ENCODE measurements at regions not wholly inside any gene's neighbourhood (a gene's known extent, or its start where the extent isn't known, plus 50 kb on each side); places are given as distances from the start of the nearest gene placed in this dataset.

GRCh38 chr5:30626557-30626956, 566.9 kb upstream of the CDH6 start:
- no peaks in the 10 kb centered on the region for H3K9me3 ChIP-seq (replicated peaks)
- no peaks in the 10 kb centered on the region for H3K4me1 ChIP-seq (replicated peaks)
- H3K4me3 ChIP-seq: no peak overlapping the region
- no peaks in the 10 kb centered on the region for H3K36me3 ChIP-seq
- DNase-seq (ENCODE audit: low read depth in 1 of 2, low spot score in 2 of 2): no peak
- no peak overlapping the region for H3K27ac ChIP-seq
- H3K27me3 ChIP-seq (replicated peaks): no peaks in the 10 kb centered on the region

GRCh38 chr5:30620481-30621085, 572.9 kb upstream of the CDH6 start:
- no peaks in the 10 kb centered on the region for H3K4me1 ChIP-seq (replicated peaks)
- no peaks in the 10 kb centered on the region for H3K36me3 ChIP-seq
- no peaks in the 10 kb centered on the region for H3K9me3 ChIP-seq (replicated peaks)
- H3K27ac ChIP-seq: no peak overlapping the region
- DNase-seq (ENCODE audit: low read depth in 1 of 2, low spot score in 2 of 2): no peak
- no peaks in the 10 kb centered on the region for H3K27me3 ChIP-seq (replicated peaks)
- H3K4me3 ChIP-seq: no peak overlapping the region

DNA sequence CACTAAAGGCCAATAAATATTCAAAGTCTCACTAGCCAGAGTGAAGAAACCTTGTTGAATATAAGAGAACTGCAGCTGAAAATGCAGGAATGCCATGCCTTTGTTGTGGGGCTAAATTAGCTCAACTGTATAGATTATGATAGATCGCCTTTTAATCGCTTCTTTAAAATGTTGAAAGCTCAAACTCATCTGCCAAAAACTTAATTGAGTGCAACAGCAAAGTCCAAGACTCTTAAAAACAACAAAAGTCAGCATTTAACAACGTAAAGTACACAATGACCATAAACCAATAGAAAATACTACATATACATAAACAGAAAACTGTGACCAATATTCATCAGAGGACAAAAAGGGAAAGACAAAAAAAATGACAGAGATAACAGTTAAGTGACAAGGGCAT, 585.0 kb upstream of the CDH6 start:
- no peaks in the 10 kb centered on the region for H3K4me1 ChIP-seq (replicated peaks)
- H3K27me3 ChIP-seq (replicated peaks): no peaks in the 10 kb centered on the region
- no peak overlapping the region for H3K4me3 ChIP-seq
- no peak overlapping the region for H3K27ac ChIP-seq
- DNase-seq (ENCODE audit: low read depth in 1 of 2, low spot score in 2 of 2): no peak
- H3K9me3 ChIP-seq (replicated peaks): no peaks in the 10 kb centered on the region
- H3K36me3 ChIP-seq: no peaks in the 10 kb centered on the region

- no peak for DNase-seq (ENCODE audit: low read depth in 1 of 2, low spot score in 2 of 2)
- H3K4me3 ChIP-seq: no peak overlapping the region
- no peaks in the 10 kb centered on the region for H3K4me1 ChIP-seq (replicated peaks)
- no peak overlapping the region for H3K27ac ChIP-seq
- no peaks in the 10 kb centered on the region for H3K36me3 ChIP-seq
- H3K27me3 ChIP-seq (replicated peaks): no peaks in the 10 kb centered on the region
- H3K9me3 ChIP-seq (replicated peaks): no peaks in the 10 kb centered on the region
Measured at GRCh38 chr5:30607301-30607894, 586.1 kb upstream of the CDH6 start.

- Histone ChIP-seq H3K4me1 (replicated peaks) (no peaks in the 10 kb centered on the region), H3K4me3 (no peak overlapping the region)
Measured at GRCh38 chr5:30605693-30606268, 587.7 kb upstream of the CDH6 start.

GRCh38 chr5:30604648-30605262, 588.7 kb upstream of the CDH6 start:
- Histone ChIP-seq H3K27me3 (replicated peaks) (no peaks in the 10 kb centered on the region), H3K9me3 (replicated peaks) (no peaks in the 10 kb centered on the region), H3K4me3 (no peak overlapping the region), H3K27ac (no peak overlapping the region), H3K4me1 (replicated peaks) (no peaks in the 10 kb centered on the region), H3K36me3 (no peaks in the 10 kb centered on the region)
- DNase-seq (ENCODE audit: low read depth in 1 of 2, low spot score in 2 of 2): no peak

More at GRCh38 chr5:30605693-30606268, 587.7 kb upstream of the CDH6 start:
- Histone ChIP-seq H3K36me3 (no peaks in the 10 kb centered on the region), H3K27ac (no peak overlapping the region), H3K9me3 (replicated peaks) (no peaks in the 10 kb centered on the region), H3K27me3 (replicated peaks) (no peaks in the 10 kb centered on the region)
- no peak for DNase-seq (ENCODE audit: low read depth in 1 of 2, low spot score in 2 of 2)

DNA sequence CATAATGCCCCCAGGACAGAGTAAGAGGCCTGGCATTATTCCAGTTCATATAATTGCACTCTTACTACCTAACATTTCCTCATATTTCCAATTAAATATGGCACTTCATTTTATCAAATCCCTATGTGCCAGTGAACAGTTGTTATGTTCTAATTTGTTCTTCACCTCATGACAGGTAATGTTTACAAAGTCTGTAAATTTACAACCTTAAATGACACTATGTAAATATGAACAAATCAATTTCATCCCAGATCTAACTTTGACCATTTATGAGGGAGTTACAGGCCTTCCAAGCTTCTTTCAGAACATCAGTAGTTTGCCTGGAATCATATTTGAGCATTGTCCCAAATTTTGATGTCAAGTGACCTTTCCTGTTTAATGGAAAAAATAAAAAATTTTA, 592.6 kb upstream of the CDH6 start:
- Histone ChIP-seq H3K4me1 (replicated peaks) (no peaks in the 10 kb centered on the region), H3K27ac (no peak overlapping the region), H3K4me3 (no peak overlapping the region), H3K27me3 (replicated peaks) (no peaks in the 10 kb centered on the region), H3K36me3 (no peaks in the 10 kb centered on the region), H3K9me3 (replicated peaks) (no peaks in the 10 kb centered on the region)
- no peak for DNase-seq (ENCODE audit: low read depth in 1 of 2, low spot score in 2 of 2)

DNA sequence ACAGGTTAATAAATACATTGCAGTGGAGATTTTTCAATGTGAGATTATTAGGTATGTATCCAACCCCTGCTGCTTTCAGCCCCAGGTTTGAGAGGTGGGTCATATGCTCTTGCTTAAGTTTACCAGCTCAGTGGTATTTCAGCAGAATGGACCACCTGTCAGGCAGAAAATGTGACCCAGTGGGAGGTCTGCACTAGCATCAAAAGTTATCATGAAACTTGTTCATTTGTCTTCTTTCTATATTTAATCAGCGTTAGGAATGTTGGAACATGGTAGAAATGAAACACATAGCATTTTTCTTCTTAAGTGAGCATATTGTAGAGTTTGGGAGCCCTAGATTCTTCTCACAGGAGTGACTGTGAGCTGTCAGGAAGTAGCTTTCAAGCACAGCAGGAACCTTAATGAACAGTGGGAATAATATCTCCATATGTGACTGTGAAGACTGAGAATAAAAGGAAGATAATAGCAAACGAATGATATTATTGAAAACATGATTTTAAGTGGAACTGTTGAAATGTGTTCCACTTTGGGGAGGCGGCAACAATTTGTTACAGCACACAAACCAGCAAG, 596.9 kb upstream of the CDH6 start:
- no peak for DNase-seq (ENCODE audit: low read depth in 1 of 2, low spot score in 2 of 2)
- Histone ChIP-seq H3K36me3 (no peaks in the 10 kb centered on the region), H3K27ac (no peak overlapping the region), H3K4me1 (replicated peaks) (no peaks in the 10 kb centered on the region), H3K27me3 (replicated peaks) (no peaks in the 10 kb centered on the region), H3K9me3 (replicated peaks) (no peaks in the 10 kb centered on the region), H3K4me3 (no peak overlapping the region)

DNA sequence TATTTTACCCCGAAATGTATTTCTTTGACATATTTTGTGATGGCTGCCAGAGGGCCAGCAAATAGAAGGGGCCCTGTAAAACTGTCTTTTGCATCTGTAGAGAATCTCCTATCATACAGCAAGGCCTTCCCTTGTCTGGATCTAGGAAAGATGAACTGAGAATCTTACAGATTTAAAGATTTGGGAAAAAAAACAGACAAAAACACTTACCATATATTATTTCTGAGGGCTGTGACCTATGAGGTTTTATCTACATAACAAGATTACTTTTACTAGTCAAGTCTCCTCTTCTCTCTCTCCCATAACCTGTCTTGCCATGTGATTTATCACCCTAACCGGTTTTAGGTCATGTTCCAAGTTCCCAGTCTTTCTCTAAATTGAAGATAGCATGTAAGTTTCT, 599.2 kb upstream of the CDH6 start:
- Histone ChIP-seq H3K27me3 (replicated peaks) (no peaks in the 10 kb centered on the region), H3K4me3 (no peak overlapping the region), H3K4me1 (replicated peaks) (no peaks in the 10 kb centered on the region), H3K27ac (no peak overlapping the region), H3K36me3 (no peaks in the 10 kb centered on the region), H3K9me3 (replicated peaks) (no peaks in the 10 kb centered on the region)
- no peak for DNase-seq (ENCODE audit: low read depth in 1 of 2, low spot score in 2 of 2)

DNA sequence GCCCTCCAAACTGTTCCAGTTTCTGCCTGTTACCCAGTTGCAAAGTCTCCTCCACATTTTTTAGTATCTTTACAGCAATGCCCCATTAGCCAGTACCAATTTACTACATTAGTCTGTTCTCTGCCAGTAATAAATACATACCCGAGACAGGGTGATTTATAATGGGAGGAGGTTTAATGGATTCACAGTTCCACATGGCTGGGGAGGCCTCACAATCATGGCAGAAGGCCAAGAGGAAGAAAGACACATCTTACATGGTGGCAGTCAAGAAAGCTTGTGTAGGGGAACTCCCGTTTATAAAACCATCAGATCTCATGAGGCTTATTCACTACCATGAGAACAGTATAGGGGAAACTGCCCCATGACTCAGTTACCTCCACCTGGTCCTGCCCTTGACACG, 600.7 kb upstream of the CDH6 start:
- Histone ChIP-seq H3K27ac (no peak overlapping the region), H3K9me3 (replicated peaks) (no peaks in the 10 kb centered on the region), H3K4me1 (replicated peaks) (no peaks in the 10 kb centered on the region), H3K36me3 (no peaks in the 10 kb centered on the region), H3K27me3 (replicated peaks) (no peaks in the 10 kb centered on the region), H3K4me3 (no peak overlapping the region)
- DNase-seq (ENCODE audit: low read depth in 1 of 2, low spot score in 2 of 2): no peak

DNA sequence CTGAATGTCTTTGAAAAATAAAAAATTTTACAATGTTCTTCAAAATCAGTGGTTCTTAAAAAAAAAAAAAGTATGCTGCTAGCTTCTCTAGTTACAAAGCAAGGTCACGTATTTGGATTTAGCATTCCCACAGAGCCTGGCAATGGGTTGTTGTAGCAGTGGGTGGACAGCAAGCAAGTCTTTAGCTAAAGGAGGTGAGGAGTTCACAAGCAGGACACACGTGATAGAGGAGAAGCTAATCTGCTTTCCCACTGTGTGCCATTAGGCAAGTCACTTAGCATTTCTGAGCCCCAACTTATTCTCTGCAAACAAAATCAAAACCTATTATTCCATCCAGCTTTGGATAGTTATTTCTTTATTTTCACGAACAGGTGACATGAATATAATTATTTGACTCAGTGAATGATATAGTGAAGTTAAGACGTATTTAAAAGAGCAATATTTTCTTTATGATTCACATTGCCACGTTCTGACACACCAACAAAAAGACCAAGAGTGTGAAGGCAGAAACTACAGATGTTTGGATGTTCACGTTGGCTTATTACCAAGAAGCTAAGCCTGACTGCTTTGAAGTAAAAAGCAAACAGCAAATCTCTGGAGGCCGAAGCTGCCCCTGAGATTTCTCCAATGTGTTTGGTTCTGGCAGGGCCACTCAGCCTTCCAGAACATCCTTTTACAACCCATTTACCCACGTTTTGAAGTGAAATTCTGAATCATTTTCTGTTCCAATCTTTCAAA, 612.1 kb upstream of the CDH6 start:
- H3K27me3 ChIP-seq (replicated peaks): no peaks in the 10 kb centered on the region
- no peaks in the 10 kb centered on the region for H3K9me3 ChIP-seq (replicated peaks)
- no peak overlapping the region for H3K4me3 ChIP-seq
- DNase-seq (ENCODE audit: low read depth in 1 of 2, low spot score in 2 of 2): no peak
- H3K27ac ChIP-seq: no peak overlapping the region
- H3K4me1 ChIP-seq (replicated peaks): no peaks in the 10 kb centered on the region
- no peaks in the 10 kb centered on the region for H3K36me3 ChIP-seq

- Histone ChIP-seq H3K4me1 (replicated peaks) (no peaks in the 10 kb centered on the region), H3K27me3 (replicated peaks) (no peaks in the 10 kb centered on the region), H3K9me3 (replicated peaks) (no peaks in the 10 kb centered on the region), H3K36me3 (no peaks in the 10 kb centered on the region), H3K4me3 (no peak overlapping the region), H3K27ac (no peak overlapping the region)
- DNase-seq (ENCODE audit: low read depth in 1 of 2, low spot score in 2 of 2): no peak
Measured at GRCh38 chr5:30574761-30575160, 618.7 kb upstream of the CDH6 start.

DNA sequence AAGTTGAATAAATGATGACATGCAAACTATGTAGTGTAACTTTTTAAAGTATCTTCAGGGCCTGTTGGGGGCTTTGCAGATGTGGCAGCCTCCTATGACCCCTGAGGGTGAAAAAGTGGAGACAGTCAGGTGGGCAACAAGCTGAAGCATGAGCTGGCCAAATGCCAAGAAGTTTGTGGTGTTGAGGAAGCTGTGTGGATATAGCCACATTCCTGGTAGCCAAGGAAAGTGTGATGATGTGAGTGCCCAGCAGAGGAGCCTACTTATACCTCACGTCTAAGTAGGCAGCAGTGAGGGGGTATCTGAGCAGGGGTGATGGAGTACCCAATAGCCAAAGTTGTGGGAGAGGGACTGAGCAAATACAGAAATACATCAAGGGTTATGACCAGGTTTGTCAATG, 621.2 kb upstream of the CDH6 start:
- H3K36me3 ChIP-seq: no peaks in the 10 kb centered on the region
- no peak overlapping the region for H3K27ac ChIP-seq
- DNase-seq (ENCODE audit: low read depth in 1 of 2, low spot score in 2 of 2): no peak
- H3K4me1 ChIP-seq (replicated peaks): no peaks in the 10 kb centered on the region
- H3K27me3 ChIP-seq (replicated peaks): no peaks in the 10 kb centered on the region
- no peaks in the 10 kb centered on the region for H3K9me3 ChIP-seq (replicated peaks)
- no peak overlapping the region for H3K4me3 ChIP-seq

GRCh38 chr5:30561771-30562170, 631.7 kb upstream of the CDH6 start:
- Histone ChIP-seq H3K27me3 (replicated peaks) (no peaks in the 10 kb centered on the region), H3K4me3 (no peak overlapping the region), H3K4me1 (replicated peaks) (no peaks in the 10 kb centered on the region), H3K36me3 (no peaks in the 10 kb centered on the region), H3K27ac (no peak overlapping the region), H3K9me3 (replicated peaks) (no peaks in the 10 kb centered on the region)
- no peak for DNase-seq (ENCODE audit: low read depth in 1 of 2, low spot score in 2 of 2)

Data from SJSA1 (cell line).